ENCODE measurements at regions not wholly inside any gene's neighbourhood (a gene's known extent, or its start where the extent isn't known, plus 50 kb on each side); places are given as distances from the start of the nearest gene placed in this dataset.

GRCh38 chr16:51409001-51409675 lies 258.1 kb upstream of the SALL1 start:
- no peak for TF ChIP-seq REST (IDR thresholded peaks at IDR 0.05; ENCODE audit: unreplicated experiment)
- no peak for TF ChIP-seq CTCF (conservative IDR thresholded peaks at IDR 0.05; ENCODE audit: low read depth in 2 of 2)
- TF ChIP-seq EZH2phosphoT487 (IDR thresholded peaks at IDR 0.05; ENCODE audit: unreplicated experiment) = no peak
- no peak for TF ChIP-seq ZNF114 (CRISPR knock-in tag; IDR thresholded peaks at IDR 0.05)
- no peak for TF ChIP-seq JUNB (IDR thresholded peaks at IDR 0.05; ENCODE audit: unreplicated experiment)
